ENCODE measurements at regions not wholly inside any gene's neighbourhood (a gene's known extent, or its start where the extent isn't known, plus 50 kb on each side); places are given as distances from the start of the nearest gene placed in this dataset.
"Not testable (repeated sequence)": the region's sequence is repeated elsewhere in the genome, so short reads cannot be mapped to it uniquely, and the experiment has no call there.

GRCh38 chr9:97248252-97248651, 59.2 kb upstream of the CCDC180 start:
- not testable (repeated sequence) for H3K4me3 ChIP-seq (ENCODE audit: low read depth, low read length, poor library complexity, severe bottlenecking); H4K20me1 ChIP-seq (ENCODE audit: insufficient read depth, low read length); H3K79me2 ChIP-seq (ENCODE audit: insufficient read depth, low read length); H3K4me1 ChIP-seq (ENCODE audit: insufficient read depth, low read length, severe bottlenecking); H3K9ac ChIP-seq (ENCODE audit: low read length); H3K27me3 ChIP-seq (ENCODE audit: insufficient read depth, low read length); H3K9me2 ChIP-seq (ENCODE audit: low read depth, low read length); H3K4me2 ChIP-seq (ENCODE audit: low read length); H3K9me3 ChIP-seq (ENCODE audit: low read length); H3K27ac ChIP-seq (ENCODE audit: low read depth, low read length, poor library complexity, severe bottlenecking); H3K36me3 ChIP-seq (ENCODE audit: insufficient read depth, low read length); H3F3A ChIP-seq (ENCODE audit: insufficient read depth, low read length); H2AFZ ChIP-seq (ENCODE audit: low read length)

GRCh38 chr9:97243606-97244005, 63.9 kb upstream of the CCDC180 start:
- Histone ChIP-seq H3K4me3 (ENCODE audit: low read depth, low read length, poor library complexity, severe bottlenecking) (no peak overlapping the region), H3K4me2 (ENCODE audit: low read length) (no peak overlapping the region), H3K27ac (ENCODE audit: low read depth, low read length, poor library complexity, severe bottlenecking) (no peak overlapping the region), H3K9me2 (ENCODE audit: low read depth, low read length) (no peaks in the 10 kb centered on the region), H3K36me3 (ENCODE audit: insufficient read depth, low read length) (no peaks in the 10 kb centered on the region), H4K20me1 (ENCODE audit: insufficient read depth, low read length) (no peaks in the 10 kb centered on the region), H3K79me2 (ENCODE audit: insufficient read depth, low read length) (no peaks in the 10 kb centered on the region), H3K27me3 (ENCODE audit: insufficient read depth, low read length) (no peaks in the 10 kb centered on the region), H3K9me3 (ENCODE audit: low read length) (no peaks in the 10 kb centered on the region), H2AFZ (ENCODE audit: low read length) (no peak overlapping the region), H3K4me1 (ENCODE audit: insufficient read depth, low read length, severe bottlenecking) (no peaks in the 10 kb centered on the region), H3K9ac (ENCODE audit: low read length) (no peak overlapping the region), H3F3A (ENCODE audit: insufficient read depth, low read length) (no peaks in the 10 kb centered on the region)
- no peak for TF ChIP-seq EZH2 (IDR thresholded peaks at IDR 0.05; ENCODE audit: borderline replicate concordance, low read length)
- TF ChIP-seq CTCF (IDR thresholded peaks at IDR 0.05; ENCODE audit: low read length): no peak

GRCh38 chr9:97241430-97241829, 66.0 kb upstream of the CCDC180 start:
- not testable (repeated sequence) for H3K9me2 ChIP-seq (ENCODE audit: low read depth, low read length); H3K4me2 ChIP-seq (ENCODE audit: low read length); H2AFZ ChIP-seq (ENCODE audit: low read length); H3K27me3 ChIP-seq (ENCODE audit: insufficient read depth, low read length); H3K36me3 ChIP-seq (ENCODE audit: insufficient read depth, low read length); H3K27ac ChIP-seq (ENCODE audit: low read depth, low read length, poor library complexity, severe bottlenecking); H3K4me3 ChIP-seq (ENCODE audit: low read depth, low read length, poor library complexity, severe bottlenecking); H3K79me2 ChIP-seq (ENCODE audit: insufficient read depth, low read length); H3F3A ChIP-seq (ENCODE audit: insufficient read depth, low read length); H4K20me1 ChIP-seq (ENCODE audit: insufficient read depth, low read length); H3K9me3 ChIP-seq (ENCODE audit: low read length); H3K4me1 ChIP-seq (ENCODE audit: insufficient read depth, low read length, severe bottlenecking); H3K9ac ChIP-seq (ENCODE audit: low read length)

GRCh38 chr9:97237951-97238889, 69.2 kb upstream of the CCDC180 start:
- H3K9me3 ChIP-seq (ENCODE audit: low read length): no peaks in the 10 kb centered on the region
- no peaks in the 10 kb centered on the region for H4K20me1 ChIP-seq (ENCODE audit: insufficient read depth, low read length)
- no peaks in the 10 kb centered on the region for H3F3A ChIP-seq (ENCODE audit: insufficient read depth, low read length)
- H3K36me3 ChIP-seq (ENCODE audit: insufficient read depth, low read length): no peaks in the 10 kb centered on the region
- TF ChIP-seq CTCF (IDR thresholded peaks at IDR 0.05; ENCODE audit: low read length): no peak
- no peak for TF ChIP-seq EZH2 (IDR thresholded peaks at IDR 0.05; ENCODE audit: borderline replicate concordance, low read length)
- no peaks in the 10 kb centered on the region for H3K9me2 ChIP-seq (ENCODE audit: low read depth, low read length)
- H3K4me3 ChIP-seq (ENCODE audit: low read depth, low read length, poor library complexity, severe bottlenecking): no peak overlapping the region
- no peak overlapping the region for H3K9ac ChIP-seq (ENCODE audit: low read length)
- no peak overlapping the region for H3K27ac ChIP-seq (ENCODE audit: low read depth, low read length, poor library complexity, severe bottlenecking)
- H3K27me3 ChIP-seq (ENCODE audit: insufficient read depth, low read length): no peaks in the 10 kb centered on the region
- H3K4me1 ChIP-seq (ENCODE audit: insufficient read depth, low read length, severe bottlenecking): no peaks in the 10 kb centered on the region
- no peak overlapping the region for H2AFZ ChIP-seq (ENCODE audit: low read length)
- no peak overlapping the region for H3K4me2 ChIP-seq (ENCODE audit: low read length)
- H3K79me2 ChIP-seq (ENCODE audit: insufficient read depth, low read length): no peaks in the 10 kb centered on the region
